OCI-M2 (cell line): ENCODE measurements at regions not wholly inside any gene's neighbourhood (a gene's known extent, or its start where the extent isn't known, plus 50 kb on each side); places are given as distances from the start of the nearest gene placed in this dataset.
"Not testable (repeated sequence)": the region's sequence is repeated elsewhere in the genome, so short reads cannot be mapped to it uniquely, and the experiment has no call there.

Experiments used
- DNase-seq: peaks from one replicate; lab custom pipeline; 2025; ENCODE audit not compliant: unreplicated experiment; lab: John Stamatoyannopoulos, UW

GRCh38 chr14:65834051-65834450 is 421.5 kb downstream of the FUT8 start:
- DNase-seq, result no peak

- DNase-seq, result no peak
Measured at GRCh38 chr14:65834812-65835211, 422.3 kb downstream of the FUT8 start.

GRCh38 chr14:65835501-65835900 is 423.0 kb downstream of the FUT8 start:
- DNase-seq, result no peak

GRCh38 chr14:65838565-65838964 is 426.0 kb downstream of the FUT8 start:
- no peak for DNase-seq

- no peak for DNase-seq
Measured at GRCh38 chr14:65840118-65840751, 427.7 kb downstream of the FUT8 start.

GRCh38 chr14:65840786-65841185 is 428.3 kb downstream of the FUT8 start:
- no peak for DNase-seq

GRCh38 chr14:65846196-65846868 is 433.8 kb downstream of the FUT8 start:
- no peak for DNase-seq

- no peak for DNase-seq
Measured at GRCh38 chr14:65847075-65847847, 434.7 kb downstream of the FUT8 start.

- DNase-seq, result not testable (repeated sequence)
Measured at GRCh38 chr14:65847931-65848330, 435.4 kb downstream of the FUT8 start.

GRCh38 chr14:65849091-65849490 is 436.6 kb downstream of the FUT8 start:
- DNase-seq, result no peak

- DNase-seq, result no peak
Measured at GRCh38 chr14:65849558-65849957, 437.0 kb downstream of the FUT8 start.

- DNase-seq, result no peak
Measured at GRCh38 chr14:65850429-65851135, 438.1 kb downstream of the FUT8 start.

GRCh38 chr14:65852689-65853088 is 440.2 kb downstream of the FUT8 start:
- no peak for DNase-seq

GRCh38 chr14:65853407-65853955 is 441.0 kb downstream of the FUT8 start:
- no peak for DNase-seq

GRCh38 chr14:65854215-65854614 is 441.7 kb downstream of the FUT8 start:
- DNase-seq, result no peak

GRCh38 chr14:65860956-65861611 is 448.6 kb downstream of the FUT8 start:
- DNase-seq, result no peak

- DNase-seq, result no peak
Measured at GRCh38 chr14:65864549-65864948, 452.0 kb downstream of the FUT8 start.

GRCh38 chr14:65864984-65865383 is 452.5 kb downstream of the FUT8 start:
- no peak for DNase-seq

- no peak for DNase-seq
Measured at GRCh38 chr14:65866448-65866847, 453.9 kb downstream of the FUT8 start.

GRCh38 chr14:65866886-65867285 is 454.4 kb downstream of the FUT8 start:
- no peak for DNase-seq

- DNase-seq, result no peak
Measured at GRCh38 chr14:65867333-65867732, 454.8 kb downstream of the FUT8 start.
